GM13976 (cell line): ENCODE measurements at regions not wholly inside any gene's neighbourhood (a gene's known extent, or its start where the extent isn't known, plus 50 kb on each side); places are given as distances from the start of the nearest gene placed in this dataset.

Experiments used
- DNase-seq: peaks from one replicate; pipeline ENCODE4 v3.0.0; 2012; ENCODE audit warnings: low spot score
- CTCF ChIP-seq: IDR thresholded peaks from 2 replicates; pipeline ENCODE4 v1.5.1; 2012; ENCODE audit warnings: borderline replicate concordance, mild to moderate bottlenecking; ENCODE audit not compliant: insufficient read depth; ENCODE audit errors: extremely low read depth, missing control alignments, control extremely low read depth
- in situ Hi-C: fragments of 300-500 bp; cut with MboI; formaldehyde crosslinking; loops from one replicate; pipeline ENCODE4 v1.12.0; 2022; ENCODE audit warnings: low sequenced_read_pairs, mixed read lengths, inconsistent platforms; ENCODE audit not compliant: unreplicated experiment

- in situ Hi-C loops = no loop called here
- no peak for TF ChIP-seq CTCF
- no peak for DNase-seq
Measured at GRCh38 chr10:130660266-130660665, 524.1 kb downstream of the GLRX3 start.

DNA sequence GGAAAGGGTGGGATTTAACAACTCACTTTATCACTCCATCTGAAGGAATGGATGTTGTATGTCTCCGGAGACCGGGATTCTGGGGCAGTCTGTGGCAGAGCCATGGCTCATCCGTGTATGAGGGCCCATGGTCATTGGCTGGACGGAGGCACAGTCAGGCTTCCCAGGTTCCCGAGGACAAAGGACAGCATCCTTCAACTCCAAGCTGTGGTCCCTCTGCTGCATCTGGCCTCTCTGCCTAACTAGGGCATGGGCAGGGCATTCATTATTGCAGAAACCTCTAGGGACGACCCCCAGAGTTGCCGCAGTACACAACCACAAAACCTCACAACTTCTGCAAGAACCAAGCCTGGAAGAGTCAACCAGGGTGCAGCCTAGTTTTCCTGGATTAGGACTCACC is 525.2 kb downstream of the GLRX3 start:
- no peak for DNase-seq
- in situ Hi-C loops = no loop called here
- TF ChIP-seq CTCF = no peak

DNA sequence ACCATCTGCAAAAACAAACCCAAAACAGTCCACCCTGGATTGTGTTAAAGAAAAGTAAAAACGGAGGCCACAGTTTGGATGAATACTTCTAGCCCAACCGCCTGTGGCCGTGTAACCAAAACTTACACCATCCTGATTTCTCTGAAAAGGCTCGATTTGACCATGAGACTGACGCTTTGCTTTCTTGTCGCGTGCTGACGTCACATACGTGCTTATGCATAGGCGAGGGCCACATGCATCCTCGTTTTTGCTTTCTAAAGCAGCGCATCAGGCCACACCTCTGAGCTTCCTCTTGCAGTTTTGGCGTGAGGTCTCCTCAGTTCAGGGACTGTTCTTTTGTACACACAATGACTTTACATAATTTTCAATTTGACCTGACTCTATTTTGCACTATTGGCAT is 526.6 kb downstream of the GLRX3 start:
- no peak for TF ChIP-seq CTCF
- DNase-seq = no peak
- in situ Hi-C loops = no loop called here

- in situ Hi-C loops = no loop called here
- no peak for DNase-seq
- no peak for TF ChIP-seq CTCF
Measured at GRCh38 chr10:130664526-130664925, 528.3 kb downstream of the GLRX3 start.

DNA sequence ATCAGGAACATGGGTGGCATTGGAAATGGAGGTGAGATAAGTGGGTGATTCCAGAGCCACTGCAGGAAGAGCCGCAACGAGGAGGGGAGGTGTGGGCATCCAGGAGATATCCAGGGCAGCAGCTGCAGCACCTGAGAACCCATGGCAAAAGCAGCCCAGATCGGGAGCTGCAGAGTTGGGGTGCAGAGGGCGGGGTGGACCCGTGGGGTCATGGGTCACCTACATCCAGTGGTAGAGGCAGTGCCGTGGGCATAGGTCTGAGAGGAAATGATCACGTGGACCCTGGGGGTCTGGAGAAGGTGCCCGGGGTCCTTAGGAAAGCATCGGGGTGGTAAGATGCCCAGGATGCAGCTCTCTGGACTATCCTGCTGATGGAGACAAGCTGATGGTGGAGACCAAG is 530.0 kb downstream of the GLRX3 start:
- no peak for DNase-seq
- in situ Hi-C loops = no loop called here
- no peak for TF ChIP-seq CTCF

- in situ Hi-C loops = no loop called here
- no peak for DNase-seq
- TF ChIP-seq CTCF = no peak
Measured at GRCh38 chr10:130686689-130687300, 550.6 kb downstream of the GLRX3 start.
